Left ventricle myocardium inferior (tissue), 1 donor: ENCODE measurements at regions not wholly inside any gene's neighbourhood (a gene's known extent, or its start where the extent isn't known, plus 50 kb on each side); places are given as distances from the start of the nearest gene placed in this dataset.

ENCODE experiments used
- DNase-seq: peaks from one replicate; pipeline ENCODE4 v3.0.0-alpha.2; 2020
- H3K27ac ChIP-seq: fragments of 200-600 bp; replicated peaks from 2 replicates; pipeline ENCODE4 v1.8.0; 2021
- H3K27me3 ChIP-seq: fragments of 200-600 bp; 2 replicates; pipeline ENCODE4 v1.8.0; 2021; ENCODE audit warnings: low read depth
- H3K36me3 ChIP-seq: fragments of 200-600 bp; 2 replicates; pipeline ENCODE4 v1.8.0; 2021
- H3K4me1 ChIP-seq: fragments of 200-600 bp; 2 replicates; pipeline ENCODE4 v1.8.0; 2021
- H3K4me3 ChIP-seq: fragments of 200-600 bp; 2 replicates; pipeline ENCODE4 v1.8.0; 2021; ENCODE audit warnings: mild to moderate bottlenecking, moderate library complexity
- H3K9me3 ChIP-seq: fragments of 200-600 bp; replicated peaks from 2 replicates; pipeline ENCODE4 v1.8.0; 2021
- CTCF ChIP-seq: fragments of 200-600 bp; IDR thresholded peaks from 2 replicates; pipeline ENCODE4 v1.8.0; 2021; ENCODE audit warnings: antibody characterized with exemption, mild to moderate bottlenecking, borderline replicate concordance
- intact Hi-C: fragments of 100-400 bp; cut with micrococcal nuclease; formaldehyde crosslinking; loops from one replicate; pipeline ENCODE4 v1.11.0; 2022
- donor health status: DM: no; HTN: yes; CAD: no; lungs with severe emphysema.

GRCh38 chr16:55078153-55078552, 147.5 kb downstream of the IRX5 start:
- no peak for TF ChIP-seq CTCF
- Histone ChIP-seq H3K36me3 (no peaks in the 10 kb centered on the region), H3K4me1 (no peaks in the 10 kb centered on the region), H3K9me3 (no peaks in the 10 kb centered on the region), H3K27ac (no peak overlapping the region), H3K4me3 (no peak overlapping the region), H3K27me3 (peaks cover 29% of the 10 kb centered on the region)
- no peak for DNase-seq
- intact Hi-C loops: no loop called here

- Histone ChIP-seq H3K36me3 (no peaks in the 10 kb centered on the region), H3K4me3 (no peak overlapping the region), H3K4me1 (no peaks in the 10 kb centered on the region), H3K9me3 (no peaks in the 10 kb centered on the region), H3K27me3 (peaks cover 22% of the 10 kb centered on the region), H3K27ac (no peak overlapping the region)
- no peak for DNase-seq
- no peak for TF ChIP-seq CTCF
- intact Hi-C loops: no loop called here
Measured at GRCh38 chr16:55078699-55079410, 148.2 kb downstream of the IRX5 start.

GRCh38 chr16:55081622-55082590, 151.2 kb downstream of the IRX5 start:
- Histone ChIP-seq H3K36me3 (no peaks in the 10 kb centered on the region), H3K27ac (no peak overlapping the region), H3K9me3 (no peaks in the 10 kb centered on the region), H3K4me1 (no peaks in the 10 kb centered on the region), H3K4me3 (peak overlapping the region; percentile 25), H3K27me3 (peaks cover 3% of the 10 kb centered on the region)
- intact Hi-C loops: no loop called here
- DNase-seq: no peak
- TF ChIP-seq CTCF: no peak

- intact Hi-C loops: no loop called here
- Histone ChIP-seq H3K4me1 (no peaks in the 10 kb centered on the region), H3K27me3 (no peaks in the 10 kb centered on the region), H3K27ac (no peak overlapping the region), H3K36me3 (no peaks in the 10 kb centered on the region), H3K4me3 (peak overlapping the region; percentile 25), H3K9me3 (no peaks in the 10 kb centered on the region)
- no peak for DNase-seq
- TF ChIP-seq CTCF: no peak
Measured at GRCh38 chr16:55082591-55082976, 151.9 kb downstream of the IRX5 start.

GRCh38 chr16:55083052-55083451, 152.4 kb downstream of the IRX5 start:
- Histone ChIP-seq H3K4me3 (no peak overlapping the region), H3K4me1 (no peaks in the 10 kb centered on the region), H3K9me3 (no peaks in the 10 kb centered on the region), H3K27me3 (no peaks in the 10 kb centered on the region), H3K36me3 (no peaks in the 10 kb centered on the region), H3K27ac (no peak overlapping the region)
- intact Hi-C loops: no loop called here
- no peak for TF ChIP-seq CTCF
- no peak for DNase-seq
